WI38 (cell line): ENCODE measurements at regions not wholly inside any gene's neighbourhood (a gene's known extent, or its start where the extent isn't known, plus 50 kb on each side); places are given as distances from the start of the nearest gene placed in this dataset.

Experiments used
- H3K4me3 ChIP-seq: 2 replicates; pipeline ENCODE4 v1.5.1; 2011; ENCODE audit warnings: low read depth, mild to moderate bottlenecking, control low read depth, low read length
- CTCF ChIP-seq: IDR thresholded peaks from 2 replicates; pipeline ENCODE4 v1.5.1; 2012; ENCODE audit warnings: low read depth, mild to moderate bottlenecking, control low read depth, low read length

GRCh38 chr11:70717936-70718595, 319.7 kb downstream of the CTTN start:
- H3K4me3 ChIP-seq: no peak overlapping the region
- no peak for TF ChIP-seq CTCF

DNA sequence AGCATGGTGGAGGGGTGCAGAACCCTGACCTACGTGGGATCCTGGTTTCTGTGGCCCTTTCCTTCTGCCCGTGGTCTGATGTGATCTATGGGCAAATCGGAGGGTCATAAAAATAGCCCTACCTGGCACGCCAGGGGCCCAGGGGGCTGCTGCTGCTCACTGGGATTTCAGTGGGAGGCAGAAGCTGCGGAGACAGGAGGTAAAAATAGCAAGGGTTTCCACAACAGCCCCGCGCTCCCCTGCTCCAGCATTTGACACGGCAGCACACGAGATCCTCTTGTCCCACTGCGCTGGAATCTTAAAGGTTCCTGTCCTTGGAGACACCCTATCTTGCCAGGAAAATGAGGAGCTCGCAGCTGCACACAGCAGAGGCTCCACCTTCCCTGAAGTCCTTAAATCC, 321.2 kb downstream of the CTTN start:
- no peak overlapping the region for H3K4me3 ChIP-seq
- TF ChIP-seq CTCF: no peak

DNA sequence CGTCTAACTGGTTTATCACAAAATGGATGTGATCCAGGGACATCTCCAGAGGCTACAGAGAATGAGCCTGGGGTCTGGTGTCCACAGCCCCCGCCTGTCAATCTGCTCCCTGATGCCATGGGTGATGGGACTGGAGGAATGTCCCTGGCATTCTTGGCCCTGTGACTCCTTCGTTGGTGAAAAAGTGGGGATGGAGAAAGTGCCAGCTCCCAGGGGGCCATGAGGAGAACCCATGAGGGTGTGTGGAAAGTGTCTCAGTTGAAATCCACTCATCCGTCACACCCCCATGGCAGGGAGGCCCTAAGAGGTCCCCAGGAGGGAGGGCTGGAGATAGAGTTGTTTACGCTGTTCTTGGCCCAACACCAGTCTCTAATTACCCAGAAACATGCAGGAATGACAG, 322.0 kb downstream of the CTTN start:
- H3K4me3 ChIP-seq: no peak overlapping the region
- TF ChIP-seq CTCF: no peak

GRCh38 chr11:70721006-70721405, 322.7 kb downstream of the CTTN start:
- H3K4me3 ChIP-seq: no peak overlapping the region
- no peak for TF ChIP-seq CTCF

GRCh38 chr11:70725278-70725677, 326.9 kb downstream of the CTTN start:
- H3K4me3 ChIP-seq: no peak overlapping the region
- TF ChIP-seq CTCF: no peak

DNA sequence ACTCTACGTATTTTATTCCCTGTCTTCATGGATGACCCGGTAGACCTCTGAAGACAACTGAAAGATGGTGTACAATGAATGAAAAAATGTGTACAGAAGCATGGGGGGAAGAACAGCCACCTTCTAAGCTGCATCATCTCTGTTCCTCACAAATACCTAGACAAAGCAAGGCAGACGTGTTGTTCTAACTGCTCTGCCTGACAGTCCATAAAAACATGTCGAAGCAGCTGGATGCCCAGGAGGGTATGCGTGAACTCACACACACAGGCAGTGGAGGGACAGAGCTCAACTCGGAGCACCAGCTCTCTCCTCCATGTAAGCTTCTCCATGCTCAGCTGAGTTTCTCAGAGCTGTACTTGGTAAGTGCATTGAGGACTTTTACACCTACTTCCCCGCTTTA, 327.4 kb downstream of the CTTN start:
- no peak overlapping the region for H3K4me3 ChIP-seq
- TF ChIP-seq CTCF: no peak

- no peak overlapping the region for H3K4me3 ChIP-seq
- no peak for TF ChIP-seq CTCF
Measured at GRCh38 chr11:70727021-70727420, 328.7 kb downstream of the CTTN start.
